SK-N-SH treated with all-trans-retinoic acid at 6 μM for 48 hours (cell line): ENCODE measurements at regions not wholly inside any gene's neighbourhood (a gene's known extent, or its start where the extent isn't known, plus 50 kb on each side); places are given as distances from the start of the nearest gene placed in this dataset.
"Not testable (repeated sequence)": the region's sequence is repeated elsewhere in the genome, so short reads cannot be mapped to it uniquely, and the experiment has no call there.

Source experiments
- ATAC-seq: fragments of 200-7000 bp; cut with Tn5 transposase; 3 replicates; pipeline ENCODE4 v1.9.1; 2020; ENCODE audit warnings: mild to moderate bottlenecking, moderate library complexity
- ARNTL ChIP-seq: fragments of 450-650 bp; formaldehyde crosslinking; IDR thresholded peaks from 2 replicates; pipeline ENCODE4 v1.5.0; 2020; ENCODE audit warnings: low read depth, mild to moderate bottlenecking, moderate library complexity, borderline replicate concordance
- CREB5 ChIP-seq: fragments of 250-450 bp; sonication (Bioruptor Pico); IDR thresholded peaks from 2 replicates; pipeline ENCODE4 v1.5.1; 2020; ENCODE audit warnings: low read depth, mild to moderate bottlenecking, moderate library complexity
- CSDC2 ChIP-seq: fragments of 250-450 bp; sonication (Bioruptor Pico); IDR thresholded peaks from 2 replicates; pipeline ENCODE4 v1.5.0; 2020; ENCODE audit warnings: mild to moderate bottlenecking, moderate library complexity
- CSRNP3 ChIP-seq: fragments of 250-450 bp; sonication (Bioruptor Pico); IDR thresholded peaks from 2 replicates; pipeline ENCODE4 v1.5.1; 2021; ENCODE audit warnings: mild to moderate bottlenecking, moderate library complexity
- ESRRG ChIP-seq: fragments of 250-450 bp; sonication (Bioruptor Pico); IDR thresholded peaks from 2 replicates; pipeline ENCODE4 v1.6.1; 2021; ENCODE audit warnings: mild to moderate bottlenecking
- GLIS3 ChIP-seq: fragments of 250-450 bp; sonication (Bioruptor Pico); IDR thresholded peaks from 2 replicates; pipeline ENCODE4 v1.5.0; 2020; ENCODE audit warnings: mild to moderate bottlenecking, moderate library complexity
- ISL1 ChIP-seq: fragments of 250-450 bp; sonication (Bioruptor Pico); IDR thresholded peaks from 2 replicates; pipeline ENCODE4 v2.1.2; 2022; ENCODE audit warnings: mild to moderate bottlenecking, moderate library complexity
- OSR1 ChIP-seq: fragments of 250-450 bp; sonication (Bioruptor Pico); IDR thresholded peaks from 2 replicates; pipeline ENCODE4 v1.8.0; 2022; ENCODE audit warnings: moderate library complexity, mild to moderate bottlenecking, inconsistent platforms
- PPARA ChIP-seq: fragments of 250-450 bp; sonication (Bioruptor Pico); IDR thresholded peaks from 2 replicates; pipeline ENCODE4 v1.5.0; 2020; ENCODE audit warnings: mild to moderate bottlenecking, borderline replicate concordance
- RARB ChIP-seq: fragments of 250-450 bp; sonication (Bioruptor Pico); IDR thresholded peaks from 2 replicates; pipeline ENCODE4 v1.8.0; 2021; ENCODE audit warnings: mild to moderate bottlenecking, moderate library complexity
- TCF4 ChIP-seq: fragments of 250-450 bp; sonication (Bioruptor Pico); IDR thresholded peaks from 2 replicates; pipeline ENCODE4 v1.8.0; 2021; ENCODE audit warnings: mild to moderate bottlenecking, moderate library complexity, borderline replicate concordance
- TSHZ2 ChIP-seq: fragments of 250-450 bp; sonication (Bioruptor Pico); IDR thresholded peaks from 2 replicates; pipeline ENCODE4 v1.5.0; 2020; ENCODE audit warnings: mild to moderate bottlenecking, moderate library complexity
- ZFP3 ChIP-seq: fragments of 250-450 bp; sonication (Bioruptor Pico); IDR thresholded peaks from 2 replicates; pipeline ENCODE4 v1.5.0; 2020; ENCODE audit warnings: mild to moderate bottlenecking, moderate library complexity
- ZFP30 ChIP-seq: fragments of 450-650 bp; formaldehyde crosslinking; IDR thresholded peaks from 2 replicates; pipeline ENCODE4 v1.5.0; 2022; ENCODE audit warnings: mild to moderate bottlenecking, moderate library complexity
- ZNF565 ChIP-seq: fragments of 450-650 bp; formaldehyde crosslinking; conservative IDR thresholded peaks from 2 replicates; pipeline ENCODE4 v1.5.0; 2020; ENCODE audit warnings: low read depth, mild to moderate bottlenecking, moderate library complexity
- ZNF70 ChIP-seq: fragments of 450-650 bp; formaldehyde crosslinking; IDR thresholded peaks from 2 replicates; pipeline ENCODE4 v1.5.0; 2020; ENCODE audit warnings: mild to moderate bottlenecking, moderate library complexity

- ATAC-seq, result no peak
- TF ChIP-seq OSR1 (CRISPR knock-in tag), result no peak
- no peak for TF ChIP-seq ISL1 (CRISPR knock-in tag)
- TF ChIP-seq TSHZ2 (CRISPR knock-in tag), result no peak
- no peak for TF ChIP-seq ZNF70 (CRISPR knock-in tag)
- no peak for TF ChIP-seq GLIS3 (CRISPR knock-in tag)
Measured at GRCh38 chr2:224217233-224217961, 178.3 kb upstream of the SERPINE2 start.

- ATAC-seq, result not testable (repeated sequence)
Measured at GRCh38 chr2:224215611-224216010, 176.5 kb upstream of the SERPINE2 start.

GRCh38 chr2:224213396-224213795 is 174.3 kb upstream of the SERPINE2 start:
- ATAC-seq, result no peak
- TF ChIP-seq CREB5 (CRISPR knock-in tag), result no peak
- no peak for TF ChIP-seq CSRNP3 (CRISPR knock-in tag)
- no peak for TF ChIP-seq ZFP3 (CRISPR knock-in tag)
- TF ChIP-seq ZNF70 (CRISPR knock-in tag), result no peak
- TF ChIP-seq TCF4 (CRISPR knock-in tag), result no peak
- TF ChIP-seq ESRRG (CRISPR knock-in tag), result no peak
- TF ChIP-seq ZNF565 (CRISPR knock-in tag), result no peak
- no peak for TF ChIP-seq OSR1 (CRISPR knock-in tag)
- no peak for TF ChIP-seq CSDC2 (CRISPR knock-in tag)
- no peak for TF ChIP-seq ISL1 (CRISPR knock-in tag)
- no peak for TF ChIP-seq ZFP30

- no peak for TF ChIP-seq PPARA (CRISPR knock-in tag)
- TF ChIP-seq RARB, result no peak
- no peak for TF ChIP-seq CSRNP3 (CRISPR knock-in tag)
- ATAC-seq, result peak; percentile 27; the same call in 1 of the 3 replicates
Measured at GRCh38 chr2:224211791-224212190, 172.7 kb upstream of the SERPINE2 start.

GRCh38 chr2:224211181-224211480 is 172.0 kb upstream of the SERPINE2 start:
- peak; percentile 81 for ATAC-seq
- TF ChIP-seq OSR1 (CRISPR knock-in tag), result no peak
- no peak for TF ChIP-seq ZFP30
- TF ChIP-seq ARNTL (CRISPR knock-in tag), result no peak
- TF ChIP-seq ZNF70 (CRISPR knock-in tag), result no peak
- no peak for TF ChIP-seq TCF4 (CRISPR knock-in tag)
- TF ChIP-seq ZFP3 (CRISPR knock-in tag), result no peak
